SKM-1 (cell line): ENCODE measurements at regions not wholly inside any gene's neighbourhood (a gene's known extent, or its start where the extent isn't known, plus 50 kb on each side); places are given as distances from the start of the nearest gene placed in this dataset.
"Not testable (repeated sequence)": the region's sequence is repeated elsewhere in the genome, so short reads cannot be mapped to it uniquely, and the experiment has no call there.

ENCODE experiments used
- DNase-seq: peaks from one replicate; lab custom pipeline; 2025; ENCODE audit not compliant: unreplicated experiment; lab: John Stamatoyannopoulos, UW

DNA sequence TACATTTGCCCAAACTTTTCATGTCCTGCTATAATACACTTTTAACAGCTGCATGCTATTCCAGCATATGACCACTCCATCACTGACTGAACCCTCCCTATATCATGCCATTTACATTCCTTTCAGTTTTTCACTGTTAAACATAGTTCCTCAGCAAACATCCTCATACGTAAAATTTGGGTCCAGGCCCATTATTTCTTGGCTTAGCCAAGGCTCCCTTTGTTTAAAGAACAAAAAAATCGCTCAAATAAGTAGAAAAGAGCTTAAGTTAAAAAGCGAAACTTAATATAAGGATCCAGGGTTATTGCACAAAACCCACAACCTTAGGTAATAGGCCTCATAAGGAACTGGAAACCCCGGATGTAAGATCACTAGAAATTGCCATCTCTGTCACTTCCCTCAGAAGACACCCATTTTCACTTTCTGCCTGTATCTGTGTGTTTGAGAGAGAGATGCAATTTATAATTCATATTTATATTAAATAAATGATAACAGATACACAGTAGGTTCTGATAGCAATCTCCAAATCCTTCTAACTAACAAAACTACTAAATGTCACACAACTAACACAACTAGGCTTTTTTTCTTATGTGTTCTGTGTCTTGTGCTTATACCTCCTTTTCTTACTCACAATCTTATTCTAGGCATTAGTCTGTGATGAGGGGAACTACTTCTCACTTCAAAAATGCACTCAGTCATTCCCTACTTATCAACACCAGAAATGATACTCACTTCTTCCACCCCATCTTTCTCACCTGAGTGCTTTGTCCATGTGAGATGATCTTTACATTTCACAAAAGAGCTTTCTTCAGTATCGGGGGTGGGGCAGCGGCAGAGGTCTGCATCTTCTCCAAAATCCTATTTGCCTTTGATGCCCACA lies 59.9 kb upstream of the FAM241A start:
- DNase-seq, result peak; percentile 83

DNA sequence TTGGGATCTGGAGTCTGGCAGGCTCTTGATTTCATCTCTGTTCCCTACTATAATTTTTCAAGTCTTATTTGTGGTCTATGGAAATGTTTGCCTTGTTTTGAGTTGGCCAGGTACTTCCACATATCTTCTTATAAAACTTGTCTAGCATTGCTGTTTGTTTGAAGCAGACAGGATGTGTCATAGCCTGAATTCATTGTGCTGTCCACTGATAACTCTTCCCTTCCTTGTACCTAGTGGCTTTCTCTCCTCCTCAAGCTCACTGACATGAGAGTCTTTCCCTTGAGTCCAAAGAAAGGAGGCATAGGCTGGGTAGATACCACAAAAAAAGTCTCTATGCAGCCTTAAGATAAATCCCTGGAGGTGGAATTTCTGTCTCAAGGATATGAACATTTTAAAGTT lies 59.2 kb upstream of the FAM241A start:
- DNase-seq, result no peak

DNA sequence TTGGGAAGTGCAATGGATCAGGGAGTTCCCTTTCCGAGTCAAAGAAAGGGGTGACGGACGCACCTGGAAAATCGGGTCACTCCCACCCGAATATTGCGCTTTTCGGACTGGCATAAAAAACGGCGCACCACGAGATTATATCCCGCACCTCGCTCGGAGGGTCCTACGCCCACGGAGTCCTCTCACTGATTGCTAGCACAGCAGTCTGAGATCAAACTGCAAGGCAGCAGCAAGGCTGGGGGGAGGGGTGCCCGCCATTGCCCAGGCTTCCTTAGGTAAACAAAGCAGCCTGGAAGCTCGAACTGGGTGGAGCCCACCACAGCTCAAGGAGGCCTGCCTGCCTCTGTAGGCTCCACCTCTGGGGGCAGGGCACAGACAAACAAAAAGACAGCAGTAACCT lies 58.6 kb upstream of the FAM241A start:
- DNase-seq, result not testable (repeated sequence)

DNA sequence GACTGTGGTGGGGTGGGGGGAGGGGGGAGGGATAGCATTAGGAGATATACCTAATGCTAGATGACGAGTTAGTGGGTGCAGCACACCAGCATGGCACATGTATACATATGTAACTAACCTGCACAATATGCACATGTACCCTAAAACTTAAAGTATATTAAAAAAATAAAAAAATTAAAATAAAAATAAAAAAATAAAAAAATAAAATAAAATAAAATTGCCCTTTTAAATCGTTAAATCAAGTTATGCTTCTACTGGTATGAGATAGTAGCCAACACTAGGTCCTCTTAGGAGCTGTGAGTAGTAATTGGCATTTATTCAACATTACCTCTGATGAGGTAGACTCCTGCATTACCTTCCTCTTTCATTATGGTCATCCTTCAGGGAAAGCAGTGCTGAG lies 52.9 kb upstream of the FAM241A start:
- DNase-seq, result not testable (repeated sequence)

DNA sequence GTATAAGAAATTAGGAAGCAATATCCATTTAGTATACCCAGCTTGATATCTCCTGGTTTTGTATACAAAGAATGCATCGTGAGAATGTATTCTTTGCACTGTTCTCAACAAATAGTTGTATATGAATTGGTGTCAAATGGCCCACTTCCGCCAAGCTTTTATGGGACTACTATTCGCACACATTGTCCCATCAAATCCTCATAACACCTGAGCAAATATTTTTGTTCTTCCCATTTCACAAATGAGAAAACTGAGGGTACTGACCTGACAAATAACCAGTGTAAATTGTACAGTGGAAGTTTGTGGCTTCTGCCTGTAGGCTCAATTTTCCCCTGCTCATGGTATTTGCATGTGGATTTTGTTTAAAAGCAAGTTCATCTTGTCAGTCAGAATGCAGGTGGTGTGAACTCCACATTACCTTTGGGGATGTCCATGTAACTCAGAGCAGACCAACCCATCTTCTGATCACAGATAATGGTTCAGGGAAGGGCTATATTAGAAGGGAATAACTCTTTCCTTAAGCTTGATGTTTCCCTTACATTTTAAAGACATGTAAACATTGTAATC lies 51.5 kb upstream of the FAM241A start:
- DNase-seq, result no peak

DNA sequence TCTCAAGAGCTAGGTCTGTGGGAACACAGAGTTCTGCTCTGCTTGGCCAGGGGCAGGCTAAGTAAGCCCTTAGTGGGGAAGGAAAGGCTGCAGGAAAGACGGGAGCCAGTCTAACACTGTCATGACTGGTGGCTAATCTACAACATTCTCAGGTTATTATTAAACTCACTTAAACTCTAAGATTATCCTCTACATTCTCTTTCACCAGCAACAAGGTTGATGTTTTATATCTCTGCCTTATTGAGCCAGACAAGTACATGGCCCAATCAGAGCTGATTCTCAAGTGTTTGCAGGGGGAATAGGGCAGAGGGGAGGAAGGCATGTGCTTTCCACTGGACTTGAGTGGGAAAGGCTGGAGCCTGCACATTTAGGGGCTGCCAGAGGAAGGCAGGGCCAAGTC lies 50.9 kb upstream of the FAM241A start:
- DNase-seq, result no peak
